DMS153 treated with DMSO at 0.1 percent for 48 hours (cell line): ENCODE measurements at regions not wholly inside any gene's neighbourhood (a gene's known extent, or its start where the extent isn't known, plus 50 kb on each side); places are given as distances from the start of the nearest gene placed in this dataset.

Source experiments
- DNase-seq: peaks from one replicate; lab custom pipeline; 2025; ENCODE audit not compliant: unreplicated experiment; lab: John Stamatoyannopoulos, UW

DNA sequence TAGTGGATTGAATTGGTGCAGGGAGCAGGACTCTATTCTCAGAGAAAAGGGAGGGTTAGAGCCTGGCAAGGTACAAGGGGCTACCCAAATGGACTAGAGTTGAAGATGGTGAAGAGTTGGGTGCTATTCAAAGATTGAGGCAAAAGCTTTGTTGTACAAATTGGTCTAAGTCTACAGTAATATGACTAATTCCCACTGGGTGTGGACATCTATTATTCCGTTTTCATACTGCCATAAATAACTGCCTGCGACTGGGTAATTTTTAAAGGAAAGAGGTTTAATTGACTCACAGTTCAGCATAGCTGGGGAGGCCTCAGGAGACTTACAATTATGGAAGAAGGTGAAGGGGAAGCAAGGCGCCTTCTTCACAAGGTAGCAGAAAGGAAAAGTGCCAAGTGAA is 266.3 kb downstream of the TPBG start:
- no peak for DNase-seq

DNA sequence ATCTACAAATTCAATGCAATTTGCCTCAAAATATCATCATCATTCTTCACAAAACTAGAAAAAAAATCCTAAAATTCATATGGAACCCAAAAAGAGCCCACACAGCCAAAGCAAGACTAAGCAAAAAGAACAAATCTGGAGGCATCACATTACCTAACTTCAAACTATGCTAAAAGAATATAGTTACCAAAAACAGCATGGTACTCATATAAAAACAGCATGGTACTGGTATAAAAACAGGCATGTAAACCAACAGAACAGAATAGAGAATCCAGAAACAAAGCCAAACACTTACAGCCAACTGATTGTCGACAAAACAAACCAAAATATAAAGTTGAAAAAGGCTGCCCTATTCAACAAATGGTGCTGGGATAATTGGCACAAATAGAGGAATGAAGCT is 278.1 kb downstream of the TPBG start:
- DNase-seq, result no peak

DNA sequence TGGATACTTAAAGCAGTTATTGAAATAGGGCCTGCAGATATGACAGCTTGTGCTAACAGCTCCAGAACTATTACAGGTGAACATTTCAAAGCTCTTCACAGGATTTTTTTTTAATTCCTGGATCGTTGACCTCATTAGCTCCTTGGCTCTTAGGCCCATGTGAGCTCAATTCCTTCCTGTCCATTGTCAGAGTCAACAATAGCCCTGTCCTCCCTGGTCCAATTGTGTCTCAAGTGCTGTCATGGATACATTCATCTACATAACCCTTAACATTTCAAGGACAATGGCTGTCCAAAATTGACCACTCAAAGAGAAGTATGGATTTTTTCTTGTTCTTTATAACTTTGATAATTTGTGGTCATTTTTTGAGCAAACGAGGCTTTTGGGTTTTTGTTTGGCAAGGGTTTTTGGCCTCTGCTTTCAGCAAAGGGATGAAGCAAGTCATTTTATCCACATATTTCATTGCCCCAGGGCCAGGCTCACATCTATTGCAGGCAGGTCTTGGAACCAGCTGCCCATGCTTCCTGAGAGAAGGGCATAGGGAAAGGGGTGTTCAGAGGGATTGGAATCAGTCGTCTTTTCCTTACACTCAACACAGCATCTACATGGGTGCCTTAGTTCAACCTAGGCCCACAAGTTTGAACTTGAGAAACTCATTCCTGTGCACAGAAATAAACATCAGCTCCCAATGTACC is 282.1 kb downstream of the TPBG start:
- no peak for DNase-seq

DNA sequence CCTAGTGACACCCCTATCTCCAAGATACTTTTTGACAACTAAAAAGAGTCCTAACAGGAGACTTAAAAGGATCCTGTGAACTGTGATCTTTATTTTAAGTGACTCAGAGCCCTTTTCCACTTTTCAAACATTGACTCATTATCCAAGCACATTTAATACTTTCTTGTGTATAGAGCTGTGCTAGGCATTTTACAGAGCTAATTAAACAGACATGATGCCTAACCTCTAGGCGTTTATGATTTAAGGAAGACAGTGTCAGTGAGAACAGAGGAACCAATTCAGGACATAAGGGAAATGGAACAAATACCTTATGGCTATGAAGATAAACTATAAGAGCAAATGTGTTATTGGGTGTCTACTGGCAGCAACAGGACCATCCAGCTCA is 282.6 kb downstream of the TPBG start:
- DNase-seq, result no peak

DNA sequence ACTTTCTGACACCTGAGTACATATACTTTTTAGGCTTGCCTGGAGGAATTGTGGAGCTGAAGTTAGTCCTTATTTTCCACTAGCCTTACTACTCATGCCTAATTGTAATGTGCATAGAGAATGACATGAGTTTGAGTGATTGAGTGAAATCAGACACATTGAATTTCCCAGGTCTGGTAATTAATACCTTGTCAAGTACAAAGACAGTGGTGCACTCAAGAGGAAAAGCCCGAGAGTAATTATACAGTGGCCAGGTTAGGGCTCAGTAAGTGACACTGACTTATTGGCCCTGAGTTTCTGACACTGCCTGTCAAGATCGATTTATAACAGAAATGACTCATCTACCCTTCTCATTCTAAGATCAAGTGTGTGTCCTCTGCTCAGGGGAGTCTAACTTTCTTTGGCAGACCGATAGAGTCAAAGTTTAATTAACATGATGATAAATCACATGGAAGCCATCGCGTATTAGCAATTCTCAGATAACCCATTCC is 288.3 kb downstream of the TPBG start:
- DNase-seq, result no peak

DNA sequence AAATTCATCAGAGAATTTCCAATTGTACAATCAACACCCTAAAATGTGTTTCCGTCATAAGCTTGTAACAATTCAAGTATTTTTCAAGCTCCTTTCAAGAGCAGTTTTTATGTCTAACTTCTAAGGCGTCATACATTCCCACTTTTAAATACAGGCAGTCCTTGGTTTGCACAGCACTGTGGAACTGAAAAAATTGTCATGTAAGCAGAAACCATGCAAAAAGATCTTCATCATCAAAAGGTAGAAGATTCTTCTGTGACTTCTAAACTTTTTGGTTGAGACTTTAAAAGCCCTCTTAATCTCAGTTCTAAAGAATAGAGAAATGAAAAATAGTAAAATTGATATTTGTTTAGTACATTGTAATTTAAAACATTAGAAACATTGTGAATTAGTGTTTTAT is 315.6 kb downstream of the TPBG start:
- DNase-seq, result no peak

DNA sequence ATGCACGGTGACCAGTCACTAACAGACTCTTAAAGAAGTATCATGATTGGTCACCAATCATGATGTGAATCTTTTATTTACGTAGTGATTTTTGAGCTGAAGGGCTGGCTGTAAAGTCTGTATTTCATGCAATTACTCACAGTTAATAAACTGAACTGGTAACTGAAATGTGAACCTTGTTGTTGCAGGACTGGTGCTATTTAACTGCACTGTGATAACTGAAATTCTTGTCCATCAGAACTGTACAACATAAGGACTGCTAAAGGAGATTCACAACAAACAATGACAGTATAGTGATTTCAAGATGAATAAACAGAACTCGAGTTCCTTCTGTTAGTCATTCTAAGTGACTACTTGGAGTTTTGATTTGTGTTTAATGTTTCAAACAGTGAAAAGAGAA is 316.6 kb downstream of the TPBG start:
- DNase-seq, result no peak

DNA sequence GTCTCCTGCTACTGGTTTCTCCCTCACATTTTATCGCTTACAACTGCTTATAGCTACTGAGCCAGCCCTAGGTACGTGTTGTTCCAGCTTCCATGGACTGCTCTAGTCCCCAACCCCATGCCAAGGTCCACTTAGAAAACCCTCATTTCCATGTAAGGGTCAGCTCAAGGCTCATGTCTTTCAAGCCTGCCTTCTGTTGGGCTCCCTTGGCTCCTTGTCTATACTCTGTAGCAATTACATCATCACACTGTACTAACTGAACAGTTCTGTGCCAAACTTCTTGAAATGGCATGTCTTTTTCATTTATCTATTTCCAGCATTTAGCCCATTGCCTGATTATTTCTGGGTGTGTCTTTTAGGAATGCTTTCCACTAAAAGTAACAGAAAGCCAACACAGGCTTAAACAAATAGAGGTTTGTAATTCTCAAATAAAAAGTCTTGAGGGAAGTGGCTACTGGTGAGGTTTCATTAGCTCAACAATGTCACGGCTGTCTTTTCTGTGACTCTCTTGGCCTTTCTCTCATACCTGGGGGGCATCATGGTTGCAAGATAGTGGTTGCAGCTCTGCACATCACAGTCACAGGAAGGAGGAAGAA is 317.6 kb downstream of the TPBG start:
- DNase-seq, result no peak

DNA sequence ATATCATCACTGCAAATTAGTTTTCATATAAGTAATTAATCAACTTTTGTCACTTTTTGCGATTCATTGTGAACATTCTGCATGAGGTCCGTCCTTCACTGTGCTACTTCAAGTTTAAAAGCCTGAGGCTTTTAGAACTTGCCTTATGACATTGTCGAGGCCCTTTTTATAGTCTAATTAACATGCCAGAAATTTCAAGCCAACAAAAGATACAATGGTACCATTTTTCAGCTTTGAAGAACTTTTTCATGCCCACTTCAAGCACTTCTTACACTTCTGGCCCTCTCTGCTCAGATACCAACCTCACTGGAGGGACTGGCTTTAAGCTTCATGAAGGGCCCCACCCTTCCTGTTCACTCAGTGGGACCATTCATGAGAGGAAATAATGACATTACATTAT is 323.1 kb downstream of the TPBG start:
- DNase-seq, result no peak

DNA sequence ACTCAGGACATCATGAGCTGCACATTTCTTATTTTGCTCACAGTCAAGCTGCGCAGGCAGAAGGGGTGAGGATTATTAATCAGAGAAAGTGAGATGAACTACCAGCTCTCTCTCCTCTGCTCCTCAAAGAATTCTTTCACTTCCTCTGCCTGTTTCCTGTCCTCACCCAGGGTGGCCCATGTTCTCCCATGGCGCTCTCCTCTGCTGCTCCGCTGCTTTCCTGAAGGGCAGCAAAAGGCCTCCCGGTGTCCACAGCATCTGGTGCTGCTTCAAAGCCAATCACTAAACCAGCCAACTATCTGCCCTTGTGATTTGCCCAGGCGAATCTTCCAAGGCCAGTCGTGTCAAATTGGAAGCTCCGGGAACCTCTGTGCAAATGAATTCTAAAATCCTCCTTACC is 324.2 kb downstream of the TPBG start:
- no peak for DNase-seq

DNA sequence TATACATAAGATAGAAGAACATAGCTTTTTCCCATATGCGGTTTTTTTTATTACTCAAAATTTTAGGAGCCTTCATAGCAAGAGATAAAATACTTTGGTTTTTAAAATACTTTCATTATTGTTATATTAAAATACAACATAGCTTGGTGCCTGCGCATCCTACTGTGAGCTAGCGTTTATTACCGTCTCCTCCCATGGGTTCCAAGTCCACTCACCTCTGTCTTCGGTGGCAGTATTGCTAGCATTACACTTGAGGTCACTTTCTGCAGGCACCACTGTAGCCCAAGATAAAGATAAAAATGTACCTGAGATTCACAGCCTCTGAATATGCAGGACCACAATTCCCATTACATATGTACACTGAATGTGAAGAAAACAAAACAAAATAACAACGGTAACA is 326.7 kb downstream of the TPBG start:
- no peak for DNase-seq

DNA sequence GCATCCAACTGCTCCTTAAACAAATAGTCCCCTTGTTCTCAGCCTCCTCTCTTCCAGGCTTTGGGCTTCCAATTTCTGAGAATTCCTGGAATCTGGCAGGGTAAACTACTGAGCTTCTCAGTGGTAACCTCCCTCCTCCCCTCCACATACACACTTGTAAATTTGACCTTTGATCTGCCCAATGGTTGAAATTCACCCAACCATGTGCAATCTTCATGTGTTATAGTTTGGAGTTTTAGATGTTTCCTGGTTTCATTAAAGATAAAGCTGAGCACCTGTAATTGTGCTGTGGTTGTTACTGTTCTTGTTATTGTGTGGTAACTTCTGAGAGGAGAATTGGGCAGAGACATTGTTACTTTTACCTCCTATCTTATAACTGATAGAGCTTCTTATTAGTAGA is 328.4 kb downstream of the TPBG start:
- no peak for DNase-seq

DNA sequence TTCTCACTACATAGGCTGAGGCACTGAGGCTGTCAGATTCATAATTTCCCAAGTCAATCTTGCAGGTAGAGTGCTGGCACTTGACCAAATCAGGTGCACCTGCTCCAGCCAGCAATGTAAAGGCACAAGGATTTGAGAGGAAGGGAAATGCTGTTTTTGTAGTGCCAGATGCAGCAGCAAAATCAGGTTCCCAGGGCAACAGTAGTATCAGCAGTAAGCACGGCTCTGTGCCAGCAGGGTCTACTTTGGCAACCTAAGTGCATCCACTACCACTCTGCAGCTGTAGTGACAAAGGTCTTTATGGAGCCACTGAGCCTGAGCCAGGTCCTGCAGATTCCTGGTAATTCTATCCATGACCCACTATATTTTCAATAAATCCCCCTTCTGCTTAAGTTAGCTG is 329.5 kb downstream of the TPBG start:
- DNase-seq, result peak; percentile 97

DNA sequence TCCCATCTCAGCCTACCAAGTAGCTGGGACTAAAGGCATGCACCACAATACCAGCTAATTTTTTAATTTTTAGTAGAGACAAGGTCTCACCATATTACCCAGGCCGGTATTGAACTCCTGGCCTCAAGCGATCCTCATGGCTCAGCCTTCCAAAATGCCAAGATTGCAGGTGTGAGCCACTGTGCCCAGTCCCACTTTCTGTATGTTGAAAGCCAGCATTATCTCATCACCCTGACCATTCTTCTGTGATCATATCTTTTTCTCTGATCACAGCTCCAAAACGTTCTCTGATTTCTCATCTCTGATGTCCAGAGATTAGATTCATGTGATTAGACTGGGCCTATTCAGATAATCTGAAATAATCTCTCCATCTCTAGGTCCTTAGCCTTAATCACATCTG is 337.7 kb downstream of the TPBG start:
- DNase-seq, result no peak

DNA sequence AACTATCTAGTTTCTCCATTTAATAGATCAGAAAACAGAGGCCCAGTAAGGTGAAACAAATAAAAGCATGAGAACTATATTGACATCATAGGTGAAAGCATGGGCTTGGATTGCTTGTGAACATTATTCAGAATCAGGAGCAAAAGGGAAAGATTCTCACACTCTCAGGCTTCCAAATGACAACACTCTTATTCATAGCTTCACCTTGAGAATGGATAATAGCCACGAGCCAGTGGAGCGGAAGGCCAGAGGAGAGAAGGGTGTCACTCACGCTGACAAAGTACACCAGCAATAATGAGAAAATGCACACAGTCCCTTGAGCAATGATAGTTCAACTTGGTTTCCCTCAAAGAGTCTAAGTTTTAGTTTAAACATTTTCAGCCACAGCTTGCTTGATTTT is 339.0 kb downstream of the TPBG start:
- no peak for DNase-seq

DNA sequence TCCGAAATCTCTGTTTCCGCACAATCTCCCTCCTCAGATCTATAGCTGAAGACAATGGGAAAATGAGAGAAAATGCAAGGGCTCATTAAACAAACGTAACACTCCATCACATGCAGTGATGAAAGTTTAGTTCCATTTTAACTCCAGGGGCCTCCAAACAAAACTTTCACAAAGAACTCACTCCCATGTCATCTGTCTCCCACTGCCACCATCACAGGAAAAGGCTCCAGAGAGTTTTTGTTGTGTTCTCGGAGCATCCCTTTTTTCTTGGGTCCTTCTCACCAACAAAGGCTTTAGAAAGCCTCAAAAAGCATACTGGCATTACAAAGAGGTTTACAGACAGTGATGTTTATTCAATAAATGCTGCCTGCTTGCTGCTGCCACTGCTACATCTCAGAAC is 339.6 kb downstream of the TPBG start:
- DNase-seq, result no peak

DNA sequence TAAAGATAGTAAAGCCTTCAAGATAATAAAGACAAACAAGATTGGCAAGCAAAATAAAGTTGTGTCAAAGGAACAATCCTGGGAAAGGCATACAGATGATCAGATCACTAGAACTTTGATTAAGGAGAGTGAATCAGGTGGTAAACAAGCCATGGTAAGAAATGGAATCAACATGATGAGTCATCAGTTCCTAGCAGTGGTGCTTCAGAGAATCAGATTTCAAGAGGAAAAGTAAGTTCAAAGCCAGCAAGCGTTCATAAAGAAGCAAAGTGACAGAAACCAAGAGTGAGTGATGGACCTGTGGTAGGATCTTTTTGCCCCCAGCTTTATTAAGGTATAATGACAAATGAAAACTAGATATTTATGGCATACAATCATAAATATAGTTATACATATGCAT is 340.4 kb downstream of the TPBG start:
- DNase-seq, result no peak

DNA sequence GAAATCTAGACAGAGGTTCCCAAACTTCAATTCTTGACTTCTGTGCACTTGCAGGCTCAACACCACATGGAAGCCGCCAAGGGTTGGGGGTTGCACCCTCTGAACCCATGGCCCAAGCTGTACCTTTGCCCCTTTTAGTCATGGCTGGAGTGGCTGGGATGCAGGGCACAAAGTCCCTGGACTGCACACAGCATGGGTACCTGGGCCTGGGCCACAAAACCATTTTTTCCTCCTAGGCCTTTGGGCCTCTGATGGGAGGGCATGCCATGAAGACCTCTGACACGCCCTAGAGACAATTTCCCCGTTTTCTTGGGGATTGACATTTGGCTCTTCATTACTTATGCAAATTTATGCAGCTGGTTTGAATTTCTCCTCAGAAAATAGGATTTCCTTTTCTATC is 342.0 kb downstream of the TPBG start:
- DNase-seq, result no peak

DNA sequence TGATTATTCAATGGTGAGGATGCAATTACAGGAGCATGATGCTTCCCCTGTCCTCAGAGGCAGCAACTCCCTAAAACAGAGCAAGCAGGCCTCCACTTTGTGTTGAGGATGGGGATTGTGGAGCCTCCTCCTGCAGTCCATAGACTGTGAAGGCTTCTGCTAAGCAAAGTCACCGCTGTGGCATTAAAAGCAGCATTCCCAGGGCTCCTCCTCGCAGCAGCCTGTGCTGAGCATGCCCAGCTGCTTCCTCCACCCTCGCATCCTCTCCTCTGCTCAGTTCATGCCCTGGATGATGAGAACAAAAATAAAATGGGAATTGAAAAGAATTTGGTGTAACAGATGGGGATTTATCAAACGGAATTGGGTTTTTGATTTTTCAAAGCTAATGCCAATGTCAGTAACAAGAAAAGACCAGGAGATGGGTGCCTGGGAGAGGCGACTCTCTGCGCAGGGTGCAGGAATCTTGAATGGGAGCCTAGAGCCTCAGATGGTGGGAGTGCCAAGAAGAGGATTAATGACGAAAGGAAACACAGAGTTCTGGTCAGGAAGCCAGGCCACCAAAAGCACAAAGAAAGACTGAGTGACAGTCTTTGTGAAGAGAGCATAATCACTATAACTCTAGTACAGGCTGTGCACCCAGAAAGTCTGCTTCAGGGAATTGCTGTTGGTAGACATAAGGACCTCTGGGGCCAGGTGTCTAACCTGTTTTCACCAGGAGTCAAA is 347.6 kb downstream of the TPBG start:
- DNase-seq, result no peak

DNA sequence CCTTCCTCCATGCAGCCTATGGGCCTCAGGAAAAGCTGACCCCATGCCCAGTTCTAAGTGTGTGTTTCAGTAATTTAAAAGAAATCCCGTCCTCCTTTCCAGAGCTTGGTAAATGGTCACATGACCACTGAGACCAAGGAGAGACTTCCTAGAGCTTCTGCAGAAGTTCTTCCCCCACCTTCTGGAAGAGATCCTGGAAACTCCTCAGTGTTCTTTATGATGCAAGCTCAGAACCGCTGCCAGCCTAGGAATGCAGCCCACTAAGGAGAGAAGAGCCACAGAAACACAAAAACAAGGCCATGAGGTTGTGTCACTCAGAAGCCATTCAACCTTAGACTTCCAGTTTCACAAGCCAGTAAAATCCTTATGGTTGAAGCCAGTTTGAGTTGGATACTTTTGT is 348.4 kb downstream of the TPBG start:
- no peak for DNase-seq

DNA sequence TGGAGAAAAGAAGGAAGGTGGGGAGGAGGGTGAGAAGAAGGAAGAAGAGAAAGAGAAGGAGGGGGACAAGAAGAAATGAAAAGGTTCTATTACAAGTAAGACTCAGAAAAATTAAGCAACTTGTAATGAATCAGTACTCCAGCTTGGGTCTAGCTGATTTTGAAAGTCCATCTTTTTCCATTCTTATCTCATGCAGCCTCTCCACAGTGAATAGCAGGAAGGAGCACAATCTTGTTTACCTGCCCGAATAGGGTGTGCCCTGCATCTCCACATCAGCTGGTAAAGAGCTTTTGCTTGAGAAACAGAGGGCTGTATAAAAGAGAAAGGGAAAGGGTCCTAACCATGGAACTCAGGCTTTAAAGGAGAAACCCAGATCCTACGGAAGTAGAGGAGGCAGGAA is 348.8 kb downstream of the TPBG start:
- DNase-seq, result no peak

DNA sequence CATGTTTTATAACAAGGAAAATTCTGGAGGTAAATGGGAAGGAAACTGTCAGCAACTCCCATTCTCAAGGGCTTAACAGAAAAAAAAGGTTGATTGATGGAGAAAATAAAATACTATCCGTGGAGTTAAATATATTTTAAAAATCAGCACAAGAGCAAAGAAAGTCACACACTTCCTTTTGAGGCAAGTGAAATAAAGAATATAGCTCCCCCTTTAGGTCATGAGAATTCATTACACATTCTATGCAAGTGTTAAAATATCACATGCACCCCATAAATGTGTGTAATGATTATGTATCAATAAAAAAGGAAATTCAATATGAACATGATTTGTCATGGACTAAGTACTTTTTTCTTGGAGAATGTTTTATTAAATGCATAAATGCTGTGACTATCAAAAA is 349.2 kb downstream of the TPBG start:
- no peak for DNase-seq

DNA sequence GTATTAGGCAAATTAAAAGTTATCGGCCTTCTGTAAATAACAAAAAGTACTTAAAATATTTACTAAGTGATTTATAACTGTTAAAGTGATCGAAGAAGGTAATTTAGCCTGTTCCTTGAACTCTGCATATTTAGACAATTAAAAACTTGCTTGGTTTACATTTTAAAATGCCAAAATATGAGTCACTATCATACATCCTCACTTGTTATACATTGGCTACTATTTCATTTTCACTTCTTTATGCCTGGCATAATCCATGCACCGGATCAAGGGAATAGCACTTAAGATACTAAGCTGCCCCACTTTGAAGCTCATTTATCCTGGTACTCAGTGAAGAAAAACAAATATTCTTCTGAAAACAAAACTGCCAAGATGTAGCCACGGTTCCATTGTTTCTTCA is 344.6 kb downstream of the UBE3D start:
- no peak for DNase-seq
